ENCODE measurements at regions not wholly inside any gene's neighbourhood (a gene's known extent, or its start where the extent isn't known, plus 50 kb on each side); places are given as distances from the start of the nearest gene placed in this dataset.

- H4K91ac ChIP-seq (ENCODE audit: insufficient read length, low read depth, low read length), result no peak overlapping the region
- Mint-ChIP-seq H3K4me3 (no peak overlapping the region), H3K36me3 (ENCODE audit: insufficient read depth in 1 of 3, low read depth in 3 of 3) (peaks cover 0 to 4% (median 2%) of the 10 kb centered on the region in 3 experiments; a peak in 3 of 7 replicates), H3K27me3 (ENCODE audit: low read depth) (no peaks in the 10 kb centered on the region), H3K27ac (no peak overlapping the region), H3K4me1 (peaks cover 2 to 5% of the 10 kb centered on the region in 2 experiments; a peak in 2 of 4 replicates), H3K9me3 (peaks cover 4% of the 10 kb centered on the region in 2 experiments; a peak in 4 of 5 replicates)
- H3K4me2 ChIP-seq (ENCODE audit: insufficient read depth, insufficient read length, low read length), result no peak overlapping the region
- no peaks in the 10 kb centered on the region for H3K9me3 ChIP-seq (ENCODE audit: control insufficient read depth, low read depth, low read length)
- WGBS (ENCODE audit: extremely low coverage, insufficient read length, low lambda C conversion rate), result no CpG with 5 or more reads among the region's 1 CpG
- H3K79me2 ChIP-seq (ENCODE audit: insufficient read depth, low read length), result no peaks in the 10 kb centered on the region
- H3K27me3 ChIP-seq (ENCODE audit: insufficient read depth, low read length), result no peaks in the 10 kb centered on the region
- H4K5ac ChIP-seq (ENCODE audit: insufficient read length, low read depth, low read length), result no peak overlapping the region
- no peak overlapping the region for H2BK15ac ChIP-seq (ENCODE audit: low read depth, low read length)
- H3K23me2 ChIP-seq (ENCODE audit: insufficient read length, low read depth, low read length, poor library complexity, severe bottlenecking), result no peaks in the 10 kb centered on the region
- no peak overlapping the region for H3K4ac ChIP-seq (ENCODE audit: low read depth, low read length)
- no peak overlapping the region for H3K56ac ChIP-seq (ENCODE audit: insufficient read length, low read depth, low read length)
- H3K9ac ChIP-seq (ENCODE audit: extremely low read depth, insufficient read length, low read length), result no peak overlapping the region
- no peak overlapping the region for H3K23ac ChIP-seq (ENCODE audit: insufficient read length, low read depth, low read length)
- H3K4me1 ChIP-seq (ENCODE audit: insufficient read depth, low read length), result no peaks in the 10 kb centered on the region
- H3K14ac ChIP-seq (ENCODE audit: insufficient read depth, low read length), result no peak overlapping the region
- TF ChIP-seq, protein P1, sequence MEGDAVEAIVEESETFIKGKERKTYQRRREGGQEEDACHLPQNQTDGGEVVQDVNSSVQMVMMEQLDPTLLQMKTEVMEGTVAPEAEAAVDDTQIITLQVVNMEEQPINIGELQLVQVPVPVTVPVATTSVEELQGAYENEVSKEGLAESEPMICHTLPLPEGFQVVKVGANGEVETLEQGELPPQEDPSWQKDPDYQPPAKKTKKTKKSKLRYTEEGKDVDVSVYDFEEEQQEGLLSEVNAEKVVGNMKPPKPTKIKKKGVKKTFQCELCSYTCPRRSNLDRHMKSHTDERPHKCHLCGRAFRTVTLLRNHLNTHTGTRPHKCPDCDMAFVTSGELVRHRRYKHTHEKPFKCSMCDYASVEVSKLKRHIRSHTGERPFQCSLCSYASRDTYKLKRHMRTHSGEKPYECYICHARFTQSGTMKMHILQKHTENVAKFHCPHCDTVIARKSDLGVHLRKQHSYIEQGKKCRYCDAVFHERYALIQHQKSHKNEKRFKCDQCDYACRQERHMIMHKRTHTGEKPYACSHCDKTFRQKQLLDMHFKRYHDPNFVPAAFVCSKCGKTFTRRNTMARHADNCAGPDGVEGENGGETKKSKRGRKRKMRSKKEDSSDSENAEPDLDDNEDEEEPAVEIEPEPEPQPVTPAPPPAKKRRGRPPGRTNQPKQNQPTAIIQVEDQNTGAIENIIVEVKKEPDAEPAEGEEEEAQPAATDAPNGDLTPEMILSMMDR (conservative IDR thresholded peaks at IDR 0.05), result no peak
- H3K79me1 ChIP-seq (ENCODE audit: insufficient read depth, low read depth, low read length, poor library complexity, severe bottlenecking), result no peaks in the 10 kb centered on the region
- H4K8ac ChIP-seq (replicated peaks; ENCODE audit: insufficient read length, low read depth, low read length), result no peak overlapping the region
- no peak overlapping the region for H2BK120ac ChIP-seq (ENCODE audit: low read depth, low read length, poor library complexity, severe bottlenecking)
- no peak overlapping the region for H3K27ac ChIP-seq (ENCODE audit: insufficient read length, low read depth, low read length)
- H2BK5ac ChIP-seq (ENCODE audit: insufficient read length, low read length), result no peak overlapping the region
- no peak overlapping the region for H2BK20ac ChIP-seq (ENCODE audit: low read depth, low read length, poor library complexity, severe bottlenecking)
- H4K20me1 ChIP-seq (ENCODE audit: control insufficient read depth, insufficient read depth, insufficient read length), result no peaks in the 10 kb centered on the region
- H2AFZ ChIP-seq (ENCODE audit: low read length), result no peak overlapping the region
- H2AK5ac ChIP-seq (ENCODE audit: insufficient read length, low read length), result no peak overlapping the region
- no peak overlapping the region for H3T11ph ChIP-seq (ENCODE audit: low read length)
- DNase-seq, result no peak
- H3K18ac ChIP-seq (ENCODE audit: insufficient read length, low read depth, low read length), result no peak overlapping the region
- H2BK12ac ChIP-seq (ENCODE audit: insufficient read length, low read depth, low read length), result no peak overlapping the region
Measured at GRCh38 chr5:43802119-43802518, 199.1 kb downstream of the NNT start.

Data from H9 (cell line).